ENCODE measurements at regions not wholly inside any gene's neighbourhood (a gene's known extent, or its start where the extent isn't known, plus 50 kb on each side); places are given as distances from the start of the nearest gene placed in this dataset.

DNA sequence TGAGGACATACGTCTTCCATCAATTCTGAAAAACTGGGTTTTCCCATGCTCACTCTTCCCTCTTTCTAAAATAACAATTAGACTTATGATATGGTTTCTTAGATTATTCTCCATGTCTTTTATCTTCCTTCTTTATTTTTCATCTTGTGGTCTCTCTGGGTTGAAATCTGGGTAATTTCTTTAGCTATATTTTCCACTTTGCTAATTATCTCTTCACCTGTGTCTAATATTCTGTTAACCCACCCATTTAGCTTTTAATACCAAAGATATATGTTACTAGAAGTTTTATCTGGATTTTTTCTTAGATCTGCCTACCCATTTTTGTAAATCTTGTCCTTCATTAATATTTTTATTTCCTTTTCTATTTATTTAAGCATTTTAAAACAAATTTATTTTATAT is 121.8 kb downstream of the TENT5A start:
- no peak overlapping the region for H3K4me2 ChIP-seq

DNA sequence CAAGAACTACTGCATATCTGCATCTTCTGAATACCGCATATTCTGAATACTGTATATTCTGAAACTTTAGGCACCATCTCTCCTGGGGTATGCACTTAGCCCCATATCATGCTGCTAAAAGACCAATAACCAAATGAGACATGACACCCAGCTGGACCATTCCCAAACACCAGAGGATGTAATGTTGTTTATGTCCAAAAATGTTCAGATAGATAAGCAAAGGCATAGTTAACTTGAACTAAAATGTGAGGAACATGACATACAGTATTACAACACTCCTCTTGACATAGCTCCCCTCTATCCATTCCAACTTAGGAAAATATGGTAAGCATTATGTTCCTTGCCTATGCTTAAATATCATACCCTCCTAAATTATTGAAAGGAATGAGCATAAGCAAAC is 127.3 kb downstream of the TENT5A start:
- TF ChIP-seq, protein P1, sequence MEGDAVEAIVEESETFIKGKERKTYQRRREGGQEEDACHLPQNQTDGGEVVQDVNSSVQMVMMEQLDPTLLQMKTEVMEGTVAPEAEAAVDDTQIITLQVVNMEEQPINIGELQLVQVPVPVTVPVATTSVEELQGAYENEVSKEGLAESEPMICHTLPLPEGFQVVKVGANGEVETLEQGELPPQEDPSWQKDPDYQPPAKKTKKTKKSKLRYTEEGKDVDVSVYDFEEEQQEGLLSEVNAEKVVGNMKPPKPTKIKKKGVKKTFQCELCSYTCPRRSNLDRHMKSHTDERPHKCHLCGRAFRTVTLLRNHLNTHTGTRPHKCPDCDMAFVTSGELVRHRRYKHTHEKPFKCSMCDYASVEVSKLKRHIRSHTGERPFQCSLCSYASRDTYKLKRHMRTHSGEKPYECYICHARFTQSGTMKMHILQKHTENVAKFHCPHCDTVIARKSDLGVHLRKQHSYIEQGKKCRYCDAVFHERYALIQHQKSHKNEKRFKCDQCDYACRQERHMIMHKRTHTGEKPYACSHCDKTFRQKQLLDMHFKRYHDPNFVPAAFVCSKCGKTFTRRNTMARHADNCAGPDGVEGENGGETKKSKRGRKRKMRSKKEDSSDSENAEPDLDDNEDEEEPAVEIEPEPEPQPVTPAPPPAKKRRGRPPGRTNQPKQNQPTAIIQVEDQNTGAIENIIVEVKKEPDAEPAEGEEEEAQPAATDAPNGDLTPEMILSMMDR (conservative IDR thresholded peaks at IDR 0.05; ENCODE audit: low read depth, low read length), result no peak
- Histone ChIP-seq H2AFZ (ENCODE audit: low read depth) (no peak overlapping the region), H3K27me3 (ENCODE audit: insufficient read depth, low read depth) (no peaks in the 10 kb centered on the region), H3K9ac (no peak overlapping the region), H3K4me1 (ENCODE audit: low read depth, poor library complexity, severe bottlenecking) (no peaks in the 10 kb centered on the region), H3K36me3 (ENCODE audit: insufficient read depth) (no peaks in the 10 kb centered on the region), H3K79me2 (ENCODE audit: insufficient read depth, low read depth) (no peaks in the 10 kb centered on the region), H4K20me1 (ENCODE audit: insufficient read depth) (no peaks in the 10 kb centered on the region), H3K4me3 (IDR thresholded peaks at IDR 0.05; ENCODE audit: insufficient read depth, low read depth, low read length) (no peak overlapping the region), H3K27ac (no peak overlapping the region), H3K4me2 (no peak overlapping the region)

More for the DNA sequence above, 121.8 kb downstream of the TENT5A start:
- no peaks in the 10 kb centered on the region for H4K20me1 ChIP-seq (ENCODE audit: insufficient read depth)
- TF ChIP-seq, protein P1 (conservative IDR thresholded peaks at IDR 0.05; ENCODE audit: low read depth, low read length), result no peak
- no peaks in the 10 kb centered on the region for H3K27me3 ChIP-seq (ENCODE audit: insufficient read depth, low read depth)
- no peaks in the 10 kb centered on the region for H3K4me1 ChIP-seq (ENCODE audit: low read depth, poor library complexity, severe bottlenecking)
- no peak overlapping the region for H3K4me3 ChIP-seq (IDR thresholded peaks at IDR 0.05; ENCODE audit: insufficient read depth, low read depth, low read length)
- no peaks in the 10 kb centered on the region for H3K79me2 ChIP-seq (ENCODE audit: insufficient read depth, low read depth)
- no peak overlapping the region for H3K9ac ChIP-seq
- no peaks in the 10 kb centered on the region for H3K36me3 ChIP-seq (ENCODE audit: insufficient read depth)
- no peak overlapping the region for H3K27ac ChIP-seq
- no peak overlapping the region for H2AFZ ChIP-seq (ENCODE audit: low read depth)

DNA sequence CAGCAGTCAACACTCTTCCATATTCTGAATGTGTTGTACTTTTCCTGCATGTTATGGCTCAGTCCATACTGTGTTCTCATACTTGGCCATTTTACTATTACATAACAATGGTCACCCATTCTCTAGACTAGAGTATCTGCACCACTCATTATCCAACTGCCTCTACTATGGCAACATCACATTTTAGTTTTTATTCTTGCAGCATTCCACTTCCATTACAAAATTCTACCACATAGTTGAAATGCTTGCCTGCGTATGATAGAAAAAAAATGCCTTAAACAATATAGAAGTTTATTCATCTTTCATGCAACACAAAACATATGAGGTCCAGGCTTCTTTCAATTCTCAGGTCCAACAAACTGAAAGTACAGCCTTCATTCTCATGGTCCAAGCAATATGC is 128.0 kb downstream of the TENT5A start:
- Histone ChIP-seq H4K20me1 (ENCODE audit: insufficient read depth) (no peaks in the 10 kb centered on the region), H3K27me3 (ENCODE audit: insufficient read depth, low read depth) (no peaks in the 10 kb centered on the region), H3K27ac (no peak overlapping the region), H3K4me1 (ENCODE audit: low read depth, poor library complexity, severe bottlenecking) (no peaks in the 10 kb centered on the region), H3K36me3 (ENCODE audit: insufficient read depth) (no peaks in the 10 kb centered on the region), H2AFZ (ENCODE audit: low read depth) (no peak overlapping the region), H3K9ac (no peak overlapping the region), H3K4me2 (no peak overlapping the region), H3K79me2 (ENCODE audit: insufficient read depth, low read depth) (no peaks in the 10 kb centered on the region), H3K4me3 (IDR thresholded peaks at IDR 0.05; ENCODE audit: insufficient read depth, low read depth, low read length) (no peak overlapping the region)
- TF ChIP-seq, protein P1 (conservative IDR thresholded peaks at IDR 0.05; ENCODE audit: low read depth, low read length), result no peak

DNA sequence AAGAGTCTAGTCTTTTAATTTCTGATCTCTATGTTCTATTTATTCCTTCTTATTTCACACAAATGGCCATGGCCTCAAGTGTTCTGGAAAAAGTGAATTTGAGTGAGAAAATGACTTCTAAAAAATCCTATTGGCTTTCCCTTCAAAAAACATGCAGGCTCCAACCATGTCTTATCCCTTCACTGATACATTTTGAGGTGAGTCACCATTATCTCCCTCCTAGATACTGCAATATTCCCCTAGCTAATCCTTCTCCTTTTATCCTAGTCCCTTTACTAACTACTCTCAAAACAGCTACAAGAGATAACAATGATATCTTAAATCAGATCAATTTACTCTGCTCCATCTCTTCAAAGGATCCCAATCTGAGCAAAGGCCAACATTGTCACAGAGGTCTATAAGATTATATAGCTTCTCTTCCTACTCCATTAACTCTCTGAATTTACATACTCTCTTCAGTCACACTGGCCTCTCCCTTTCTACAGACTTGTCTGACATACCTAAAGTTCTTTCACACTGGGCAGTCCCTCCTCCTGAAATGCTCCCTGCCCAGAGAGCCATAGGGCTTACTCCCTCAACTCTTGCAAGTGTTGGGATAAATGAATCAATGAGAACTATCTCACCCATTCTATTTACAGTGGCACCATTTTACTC is 129.2 kb downstream of the TENT5A start:
- H2AFZ ChIP-seq (ENCODE audit: low read depth), result no peak overlapping the region
- H3K9ac ChIP-seq, result no peak overlapping the region
- no peak overlapping the region for H3K4me2 ChIP-seq
- H3K4me1 ChIP-seq (ENCODE audit: low read depth, poor library complexity, severe bottlenecking), result no peaks in the 10 kb centered on the region
- TF ChIP-seq, protein P1 (conservative IDR thresholded peaks at IDR 0.05; ENCODE audit: low read depth, low read length), result no peak
- no peaks in the 10 kb centered on the region for H3K79me2 ChIP-seq (ENCODE audit: insufficient read depth, low read depth)
- H3K27me3 ChIP-seq (ENCODE audit: insufficient read depth, low read depth), result no peaks in the 10 kb centered on the region
- H4K20me1 ChIP-seq (ENCODE audit: insufficient read depth), result no peaks in the 10 kb centered on the region
- H3K27ac ChIP-seq, result no peak overlapping the region
- no peak overlapping the region for H3K4me3 ChIP-seq (IDR thresholded peaks at IDR 0.05; ENCODE audit: insufficient read depth, low read depth, low read length)
- no peaks in the 10 kb centered on the region for H3K36me3 ChIP-seq (ENCODE audit: insufficient read depth)
